HG03039 (cell line): ENCODE measurements at regions not wholly inside any gene's neighbourhood (a gene's known extent, or its start where the extent isn't known, plus 50 kb on each side); places are given as distances from the start of the nearest gene placed in this dataset.
"Not testable (repeated sequence)": the region's sequence is repeated elsewhere in the genome, so short reads cannot be mapped to it uniquely, and the experiment has no call there.

Source experiments
- ATAC-seq: cut with Tn5 transposase; IDR thresholded peaks from one replicate; pipeline ENCODE4 v1.9.1; 2021; ENCODE audit warnings: mild to moderate bottlenecking, moderate library complexity; ENCODE audit not compliant: unreplicated experiment

DNA sequence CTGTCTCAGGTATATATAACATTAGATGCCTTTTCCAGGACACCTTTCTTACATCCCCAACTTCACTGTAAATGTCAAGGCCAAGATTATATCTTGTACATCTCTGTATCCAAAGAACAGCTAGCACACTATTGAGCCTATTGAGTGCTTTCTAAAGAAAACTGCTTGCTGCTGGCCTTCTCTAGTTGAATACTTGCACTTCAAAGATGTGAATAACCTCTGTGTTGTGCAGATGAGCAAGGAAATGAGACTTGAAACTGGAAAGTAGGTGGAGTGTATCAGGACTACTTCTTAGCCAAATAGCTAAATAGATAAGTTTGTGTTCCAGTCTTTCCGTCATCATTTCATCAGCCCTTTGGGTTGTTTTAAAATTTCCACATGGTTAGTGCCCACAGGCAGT is 704.4 kb upstream of the AMOT start:
- ATAC-seq = no peak

DNA sequence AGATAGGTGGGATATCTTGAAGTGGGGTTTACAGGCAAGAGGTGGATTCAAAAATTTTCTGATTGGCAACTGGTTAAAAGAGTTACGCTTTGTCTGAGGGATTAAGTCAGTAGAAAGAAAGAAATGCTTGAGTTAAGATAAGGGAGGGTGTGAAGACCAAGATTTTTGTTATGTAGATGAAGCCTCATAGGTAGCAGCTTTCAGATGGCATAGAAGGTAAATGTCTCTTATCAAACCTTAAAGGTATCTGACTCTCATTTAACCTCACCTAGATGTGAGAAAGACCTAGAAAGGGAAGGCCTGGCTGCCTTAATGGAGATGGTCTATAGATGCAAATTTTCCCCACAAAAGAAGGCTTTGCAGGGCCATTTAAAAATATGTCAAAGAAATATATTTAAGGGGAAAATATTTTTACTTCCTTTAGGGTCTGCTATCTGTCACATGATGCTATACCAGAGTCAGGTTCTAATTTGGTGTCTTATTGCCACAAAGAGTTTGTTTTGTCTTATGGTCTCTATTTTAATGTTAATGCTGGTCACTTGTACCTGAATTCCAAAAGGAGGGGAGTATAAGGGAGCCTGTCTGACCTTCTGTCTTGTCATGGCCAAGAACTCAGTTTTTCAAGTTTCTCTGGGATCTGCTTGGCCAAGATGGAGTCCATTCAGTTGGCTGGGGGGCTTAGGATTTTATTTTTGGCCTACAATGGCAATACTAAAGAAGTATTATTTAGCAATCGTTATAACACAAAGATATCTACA is 699.1 kb upstream of the AMOT start:
- no peak for ATAC-seq

DNA sequence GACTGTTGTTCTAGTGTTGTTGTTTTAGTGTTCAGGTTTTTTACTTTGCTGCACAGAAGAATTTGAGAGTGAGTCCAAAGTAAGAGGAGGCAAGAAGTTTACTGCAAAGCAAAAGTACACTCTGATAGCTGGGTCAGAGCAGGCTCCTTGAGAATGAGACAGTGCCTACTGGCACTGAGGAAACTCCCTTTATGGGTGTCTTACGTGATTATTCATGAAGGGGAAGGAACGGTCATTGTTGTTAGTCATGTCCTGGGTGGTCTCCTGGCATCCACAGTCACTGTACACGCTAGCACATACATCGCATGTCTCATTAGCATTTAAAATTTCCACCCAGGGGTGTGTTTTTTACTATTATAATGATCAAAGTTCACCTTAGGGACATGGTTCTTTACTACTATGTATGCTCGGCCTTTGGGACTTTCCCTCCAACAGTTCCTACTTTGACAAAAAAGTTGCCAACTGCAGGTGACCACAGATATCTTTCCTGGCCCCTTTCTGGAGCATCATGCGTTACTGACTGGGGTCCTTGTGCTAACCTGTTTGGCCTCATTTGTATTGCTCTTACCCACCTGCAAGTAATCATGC is 688.9 kb upstream of the AMOT start:
- ATAC-seq = no peak

DNA sequence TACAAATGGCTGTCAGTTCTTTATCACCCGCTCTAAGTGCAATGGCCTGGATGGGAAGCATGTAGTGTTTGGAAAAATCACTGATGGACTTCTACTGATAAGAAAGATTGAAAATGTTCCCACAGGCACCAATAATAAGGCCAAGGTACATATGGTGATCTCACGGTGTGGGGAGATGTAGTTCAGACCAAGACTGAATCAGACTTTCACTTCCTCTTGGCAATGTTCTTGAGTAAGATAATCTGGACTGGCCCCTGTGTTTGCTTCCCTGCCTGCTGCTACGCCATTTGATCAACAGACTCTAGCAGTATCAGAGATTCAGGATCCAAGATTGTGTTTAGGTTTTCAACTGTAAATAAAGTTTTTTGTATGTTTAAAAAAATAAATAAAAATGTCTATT is 682.2 kb upstream of the AMOT start:
- peak; percentile 100 for ATAC-seq

DNA sequence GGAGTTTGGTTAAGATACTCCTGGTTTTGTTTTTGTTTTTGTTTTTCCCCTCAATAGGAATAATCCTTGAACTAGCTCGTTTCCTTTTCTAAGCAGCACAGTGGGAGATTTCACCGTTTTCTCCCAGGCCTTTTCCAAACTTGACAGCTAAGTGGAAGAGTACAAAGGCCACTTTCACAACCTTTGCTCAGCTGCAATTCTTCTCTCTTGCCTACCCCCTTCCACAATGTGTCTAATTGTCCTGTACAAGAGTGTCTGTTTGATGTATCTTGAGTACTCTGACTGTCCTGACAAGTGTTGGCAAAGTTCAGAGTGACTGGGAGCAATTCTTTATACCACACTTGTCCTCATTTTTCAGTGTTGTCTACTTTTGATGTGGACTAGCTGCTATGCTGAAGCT is 674.3 kb upstream of the AMOT start:
- no peak for ATAC-seq

DNA sequence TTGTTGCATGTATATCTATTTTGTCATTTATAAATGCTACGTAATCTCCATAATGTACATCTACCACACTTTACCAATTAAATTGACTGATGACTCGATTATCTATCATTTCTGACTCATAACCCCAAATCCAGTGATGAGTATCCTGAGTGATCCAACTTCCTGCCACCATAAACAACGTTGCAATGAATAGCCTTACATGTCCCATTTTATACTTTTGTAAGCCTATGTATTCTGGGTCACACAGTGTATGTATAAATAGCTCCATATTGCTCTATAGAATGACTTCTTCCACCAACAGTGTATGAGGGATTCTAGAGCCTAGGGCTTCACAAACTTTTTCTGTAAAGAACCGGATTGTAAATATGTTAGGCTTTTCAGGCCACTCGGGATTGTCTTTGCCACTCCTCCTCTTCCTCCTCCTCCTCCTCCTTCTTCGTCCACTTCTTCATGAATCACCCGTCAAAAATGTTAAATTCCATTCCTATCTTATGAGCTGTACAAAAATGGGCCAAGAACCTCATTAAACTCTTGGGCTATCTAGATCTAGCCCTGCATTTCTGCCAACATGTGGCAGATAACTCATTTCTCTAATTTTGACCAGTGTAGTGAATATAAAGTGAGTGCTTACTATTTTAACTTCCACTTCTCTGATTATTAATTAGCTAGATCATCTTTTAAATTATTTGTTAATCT is 672.2 kb upstream of the AMOT start:
- ATAC-seq = no peak

DNA sequence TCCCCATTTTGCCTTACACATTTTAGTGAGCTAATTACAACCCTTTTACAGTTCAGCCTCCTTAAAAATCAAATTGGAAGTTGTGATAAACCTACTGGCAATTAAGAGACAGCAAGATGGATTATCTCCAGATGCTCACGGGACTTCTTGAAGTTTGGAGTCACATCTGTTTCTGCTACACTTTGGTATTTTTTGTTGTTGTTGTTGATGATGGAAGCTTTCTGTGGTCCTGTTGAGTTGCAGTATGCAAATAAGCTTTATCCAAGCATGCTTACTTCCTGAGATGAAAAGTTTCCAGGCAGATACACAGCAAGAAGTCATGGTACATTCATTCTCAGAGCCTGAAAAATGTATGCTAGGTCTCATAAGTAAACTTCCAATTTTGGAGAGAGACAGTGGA is 670.0 kb upstream of the AMOT start:
- no peak for ATAC-seq

DNA sequence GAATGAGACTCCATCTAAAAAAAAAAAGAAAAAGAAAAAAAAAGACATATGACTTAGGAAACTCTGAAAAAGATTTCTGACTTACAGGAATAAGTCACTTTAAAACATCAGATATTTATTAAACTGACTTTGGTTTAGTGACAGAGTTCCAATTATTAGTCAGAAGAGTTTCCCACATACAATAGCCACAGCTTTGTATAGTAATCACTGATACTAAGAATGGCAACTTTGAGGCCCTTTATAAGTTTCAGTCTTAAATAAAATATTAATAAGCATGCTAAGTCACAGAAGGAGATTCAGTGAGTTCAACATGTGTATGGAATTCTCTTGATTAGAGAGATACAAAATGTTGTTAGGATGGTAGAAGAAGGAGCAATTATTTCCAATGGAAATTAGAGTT is 652.3 kb upstream of the AMOT start:
- ATAC-seq = no peak

DNA sequence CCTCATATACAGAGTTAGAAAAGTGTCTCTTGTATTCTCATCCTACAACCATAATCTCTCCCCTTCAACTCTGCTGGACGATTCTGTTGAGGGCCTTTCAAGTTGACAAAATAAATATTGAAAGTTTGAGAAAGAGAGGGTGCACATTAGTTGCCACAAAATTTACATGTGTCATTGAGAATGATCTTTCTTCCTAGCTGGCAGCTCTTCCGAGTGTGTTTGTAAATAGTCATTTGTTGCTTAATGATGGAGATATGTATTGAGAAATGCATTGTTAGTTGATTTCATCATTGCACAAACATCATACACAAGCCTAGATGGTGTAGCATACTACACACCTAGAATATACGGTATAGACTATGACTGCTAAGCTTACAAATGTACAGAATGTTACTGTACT is 632.8 kb upstream of the AMOT start:
- ATAC-seq = no peak

DNA sequence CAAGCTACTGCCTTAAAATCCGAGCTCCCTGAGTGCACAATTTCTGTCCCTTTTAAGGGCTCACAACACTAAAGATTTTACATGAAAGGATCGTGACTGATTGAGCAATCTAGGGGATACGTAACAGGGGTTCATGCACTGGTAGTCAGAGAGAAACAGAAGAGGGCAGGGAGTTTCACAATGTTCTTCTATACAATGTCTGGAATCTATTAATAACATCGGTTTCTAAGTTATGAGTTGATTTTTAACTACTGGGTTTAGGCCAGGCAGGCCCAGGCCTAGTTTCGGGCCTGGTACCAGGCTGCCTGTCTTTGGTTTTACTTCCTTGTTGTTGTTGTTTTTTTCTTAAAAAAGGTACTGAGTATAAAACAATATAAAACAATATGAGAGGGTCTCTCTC is 632.4 kb upstream of the AMOT start:
- not testable (repeated sequence) for ATAC-seq

DNA sequence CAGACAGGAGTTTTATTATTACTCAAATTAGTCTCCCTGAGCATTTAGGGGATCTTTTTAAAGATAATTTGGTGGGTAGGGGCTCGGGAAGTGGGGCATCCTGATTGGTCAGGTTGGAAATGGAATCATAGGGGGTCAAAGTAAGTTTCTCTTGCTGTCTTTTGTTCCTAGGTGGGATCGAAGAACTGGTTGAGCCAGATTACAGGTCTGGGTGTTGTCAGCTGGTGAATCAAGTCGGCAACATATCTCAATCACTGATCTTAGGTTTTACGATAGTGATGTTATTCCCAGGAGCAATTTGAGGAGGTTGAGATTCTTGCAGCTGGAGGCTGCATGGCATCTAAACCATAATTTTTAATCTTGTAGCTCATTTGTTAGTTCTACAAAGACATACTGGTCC is 629.5 kb upstream of the AMOT start:
- ATAC-seq = no peak

DNA sequence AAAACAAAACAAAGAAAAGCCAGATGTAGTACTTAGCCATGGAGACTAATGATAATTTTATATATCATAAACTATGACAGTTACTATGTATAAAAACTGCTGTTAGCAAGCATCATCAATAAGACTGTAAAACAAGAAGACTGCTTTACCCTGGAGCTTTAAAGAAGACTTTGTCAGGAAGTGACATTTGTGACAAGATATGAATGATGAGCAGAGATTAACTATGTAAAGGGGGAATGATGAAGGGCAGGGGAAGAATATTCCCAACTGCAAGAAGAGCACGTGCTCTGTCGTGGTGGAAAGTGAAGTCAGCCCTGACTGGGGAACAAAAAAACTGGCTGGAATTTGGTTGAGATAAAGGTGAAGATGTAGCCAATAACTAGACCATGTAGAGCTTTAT is 617.1 kb upstream of the AMOT start:
- ATAC-seq = no peak

DNA sequence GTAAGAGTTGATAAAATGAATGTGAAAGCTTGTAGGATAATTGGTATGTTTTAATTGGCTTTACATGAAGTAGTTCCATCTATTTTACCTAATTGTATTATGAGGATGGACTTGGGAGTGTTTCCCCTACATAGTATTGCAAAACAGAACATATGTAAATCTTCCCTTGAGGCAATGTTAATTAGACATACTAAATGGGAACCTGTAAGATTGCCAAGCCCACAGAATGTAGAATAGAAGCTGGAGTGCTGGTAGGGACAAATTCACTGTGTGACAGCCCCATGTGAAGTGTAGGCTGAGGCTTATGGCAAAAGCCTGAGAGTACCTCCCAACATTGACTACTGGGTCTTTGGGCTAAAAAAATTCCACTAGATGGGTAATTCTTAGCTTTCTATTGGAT is 615.0 kb upstream of the AMOT start:
- no peak for ATAC-seq

DNA sequence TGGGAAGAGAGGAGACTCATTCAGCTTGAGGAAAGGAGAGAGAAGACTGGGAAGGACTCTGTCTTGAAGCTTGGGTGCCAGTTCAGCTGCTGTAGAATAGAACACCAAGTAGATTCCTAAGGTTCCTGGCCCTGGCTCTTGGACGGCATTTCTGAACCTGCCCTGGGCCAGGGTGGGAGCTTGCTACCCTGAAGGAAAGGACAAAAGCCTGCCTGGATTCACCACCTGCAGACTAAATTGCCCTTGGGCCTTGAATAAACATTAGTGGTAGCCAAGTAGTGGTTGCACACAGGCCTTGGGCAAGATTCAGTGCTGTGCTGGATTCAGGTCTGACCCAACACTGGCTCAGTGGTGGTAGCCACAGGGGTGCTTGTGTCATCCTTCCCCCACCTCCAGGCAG is 588.4 kb upstream of the AMOT start:
- ATAC-seq = no peak

DNA sequence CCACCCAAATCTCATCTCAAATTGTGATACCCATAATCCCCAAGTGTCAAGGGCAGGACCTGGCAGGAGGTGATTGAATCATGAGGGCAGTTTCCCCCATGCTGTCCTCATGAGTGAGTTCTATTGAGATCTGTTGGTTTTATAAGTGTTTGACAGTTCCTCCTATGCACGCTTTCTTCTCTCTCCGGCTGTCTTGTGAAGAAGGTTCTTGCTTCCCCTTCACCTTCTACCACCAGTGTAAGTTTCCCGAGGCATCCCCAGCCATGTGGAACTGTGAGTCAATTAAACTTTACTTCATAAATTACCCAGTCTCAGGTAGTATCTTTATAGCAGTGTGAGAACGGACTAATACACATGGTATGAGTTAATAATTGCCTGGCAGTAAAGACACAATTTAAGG is 581.7 kb upstream of the AMOT start:
- ATAC-seq = no peak

DNA sequence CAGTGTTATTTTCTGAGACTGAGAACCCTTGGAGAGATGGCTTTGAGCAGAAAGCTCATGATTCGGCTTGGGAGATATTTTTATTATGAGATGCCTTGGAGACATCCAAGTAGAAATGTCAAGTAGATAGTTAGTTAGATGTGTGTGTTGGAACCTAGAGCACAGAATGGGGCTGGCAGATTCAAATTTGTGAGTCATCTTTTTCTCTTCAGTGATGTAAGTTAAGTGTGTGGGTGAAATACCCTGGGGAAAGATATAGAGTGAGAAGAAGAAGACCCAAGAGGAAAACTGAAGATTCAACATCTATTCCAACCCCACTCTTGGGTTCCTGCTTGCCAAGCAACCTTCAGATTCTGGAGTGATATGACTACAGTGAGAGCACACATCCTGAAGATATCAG is 580.8 kb upstream of the AMOT start:
- no peak for ATAC-seq

DNA sequence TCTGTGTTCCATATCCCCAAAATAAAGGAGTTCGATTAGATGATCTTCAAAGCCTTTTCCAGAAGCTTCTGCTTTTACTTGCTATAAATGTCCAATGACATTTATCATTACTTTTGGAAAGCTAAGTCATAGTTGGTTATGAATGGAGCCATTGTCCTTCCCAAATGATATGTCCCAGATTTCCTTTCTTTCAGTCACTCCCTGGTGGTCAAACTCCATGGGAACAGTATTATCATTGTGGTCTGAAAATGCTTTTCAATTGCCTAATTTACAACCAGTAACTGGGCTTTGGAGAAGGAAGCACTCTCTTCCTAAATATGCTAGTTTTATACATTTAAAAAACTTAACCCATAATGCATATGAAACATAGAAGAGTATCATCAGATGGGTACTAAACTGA is 571.5 kb upstream of the AMOT start:
- no peak for ATAC-seq

DNA sequence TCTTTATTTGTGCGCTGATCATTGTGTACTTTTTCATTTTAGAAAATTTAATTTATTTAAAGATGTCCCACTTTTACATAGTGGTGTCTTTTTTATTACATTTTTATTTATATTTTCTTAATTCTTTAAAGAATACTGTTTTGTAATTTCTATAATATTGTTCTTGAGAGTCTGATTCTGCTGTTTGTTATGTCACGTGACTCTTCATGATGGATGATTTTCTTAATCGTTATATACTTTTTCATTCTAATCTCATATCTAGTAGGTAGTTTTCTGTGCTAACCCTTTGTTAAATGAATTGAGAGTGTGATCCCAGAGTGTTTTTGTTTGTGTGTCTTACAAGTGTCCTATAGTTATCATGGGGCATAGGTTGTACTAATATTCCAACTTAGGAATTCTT is 568.2 kb upstream of the AMOT start:
- ATAC-seq = no peak

DNA sequence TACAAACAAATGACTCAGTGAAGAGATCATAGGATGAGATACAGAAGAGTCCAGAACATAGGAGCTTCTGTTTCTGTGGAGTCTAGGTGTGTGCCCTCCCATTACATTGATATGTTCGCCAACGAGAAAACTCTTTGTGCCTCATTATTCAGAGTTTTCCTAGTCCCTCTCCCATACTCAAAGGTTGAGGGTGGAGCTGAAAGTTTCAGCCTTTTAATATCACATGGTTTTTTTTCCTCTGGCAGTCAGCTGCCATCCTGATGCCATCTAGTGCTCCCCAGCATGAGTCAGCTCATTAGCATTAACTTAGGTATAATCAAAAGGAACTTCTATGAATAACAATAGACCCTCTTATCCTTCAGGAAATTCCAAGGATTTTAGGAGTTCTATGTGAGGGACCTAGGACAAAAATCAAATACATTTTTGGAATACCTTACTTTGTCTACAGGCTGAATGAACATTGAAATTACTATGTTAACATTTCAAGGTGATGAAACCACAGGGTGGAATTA is 559.6 kb upstream of the AMOT start:
- no peak for ATAC-seq

DNA sequence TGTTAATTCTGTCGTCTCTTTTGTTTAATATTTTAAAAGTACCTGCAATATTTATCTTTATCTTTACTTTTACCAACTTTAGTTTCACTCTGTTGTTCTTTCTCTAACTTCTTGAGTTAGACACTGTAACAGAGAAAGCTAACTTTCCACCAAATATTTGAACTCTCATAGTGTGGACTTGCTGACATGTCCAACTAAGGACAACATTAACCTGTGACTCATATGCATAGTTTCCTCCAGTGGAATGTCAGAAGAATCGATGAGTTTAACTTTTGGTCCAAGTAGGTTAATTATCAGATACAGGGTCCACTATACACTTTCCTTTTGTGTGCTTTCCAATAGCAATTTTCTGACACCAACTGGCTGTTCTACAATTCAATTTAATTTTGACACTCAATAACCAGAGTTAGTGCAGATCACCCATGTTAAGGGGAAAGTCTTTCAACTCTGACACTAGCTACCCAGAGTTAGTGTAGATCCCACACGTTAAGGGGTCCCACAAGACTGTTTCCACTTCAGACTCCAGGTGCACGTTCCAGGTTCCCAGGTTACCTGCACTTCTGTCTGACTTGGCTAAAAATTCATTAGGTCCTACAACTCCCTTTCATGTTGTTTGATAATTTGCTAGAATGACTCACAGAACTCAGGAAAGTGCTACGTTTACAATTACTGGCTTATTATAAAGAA is 559.0 kb upstream of the AMOT start:
- ATAC-seq = no peak

DNA sequence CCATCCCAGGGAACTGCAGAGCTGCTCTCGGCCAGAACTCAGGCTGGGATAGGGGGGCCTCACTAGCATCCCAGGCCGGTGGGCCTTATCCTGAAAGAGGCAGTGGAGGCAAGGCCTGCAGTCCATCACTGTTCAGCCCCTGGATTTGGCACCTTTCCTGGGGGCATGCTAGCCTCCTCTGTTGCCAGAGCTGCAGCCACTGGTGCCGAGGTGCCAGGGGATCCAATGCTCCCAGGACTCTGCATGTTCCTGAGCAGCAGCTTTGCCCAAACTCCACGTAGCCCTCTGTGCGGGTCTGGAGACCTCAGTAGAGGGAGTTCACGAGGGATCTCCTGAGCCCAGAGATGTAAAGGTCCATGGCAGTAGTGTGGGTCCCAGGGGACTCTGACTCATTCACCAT is 551.7 kb upstream of the AMOT start:
- ATAC-seq = no peak

DNA sequence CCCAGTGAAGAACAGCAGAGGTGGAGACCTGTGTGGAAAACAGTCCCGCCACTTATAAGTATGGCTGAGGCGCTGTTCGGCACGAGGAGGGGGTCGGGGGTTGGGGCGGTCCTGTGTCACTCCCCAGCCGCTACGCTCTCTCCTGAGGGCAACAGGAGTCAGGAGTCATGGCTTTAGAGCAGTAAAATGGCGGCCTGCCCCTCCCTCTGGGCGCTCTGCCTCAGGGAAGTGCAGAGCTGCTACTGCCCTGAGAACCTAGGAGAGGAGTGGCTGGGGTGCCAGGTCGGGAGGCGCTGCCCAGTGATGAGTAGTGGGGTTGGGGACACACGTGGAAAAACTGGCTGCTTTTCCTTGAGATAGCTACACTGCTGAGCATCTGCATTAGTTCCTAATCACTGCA is 551.2 kb upstream of the AMOT start:
- no peak for ATAC-seq
